ENCODE measurements at regions not wholly inside any gene's neighbourhood (a gene's known extent, or its start where the extent isn't known, plus 50 kb on each side); places are given as distances from the start of the nearest gene placed in this dataset.

DNA sequence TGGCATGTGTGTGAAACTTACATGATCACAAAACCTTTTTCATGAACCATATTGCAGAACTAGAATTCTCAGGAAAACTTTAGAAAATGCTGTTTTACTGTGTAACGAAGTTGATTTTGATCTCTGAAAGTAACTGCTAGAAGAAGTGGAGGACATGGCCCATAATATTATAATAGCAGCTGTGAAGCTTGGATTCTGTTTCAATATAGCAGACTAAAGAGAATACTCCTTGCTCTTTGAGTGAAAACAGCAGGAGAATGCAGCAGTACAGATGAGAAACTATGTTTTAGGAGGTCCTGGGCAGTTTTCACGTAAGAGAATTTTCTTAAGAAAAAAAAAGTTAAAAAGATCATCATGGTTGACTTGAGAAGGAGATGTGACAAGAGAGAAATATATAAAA lies 76.7 kb upstream of the POU2AF2 start:
- TF ChIP-seq, protein P1, sequence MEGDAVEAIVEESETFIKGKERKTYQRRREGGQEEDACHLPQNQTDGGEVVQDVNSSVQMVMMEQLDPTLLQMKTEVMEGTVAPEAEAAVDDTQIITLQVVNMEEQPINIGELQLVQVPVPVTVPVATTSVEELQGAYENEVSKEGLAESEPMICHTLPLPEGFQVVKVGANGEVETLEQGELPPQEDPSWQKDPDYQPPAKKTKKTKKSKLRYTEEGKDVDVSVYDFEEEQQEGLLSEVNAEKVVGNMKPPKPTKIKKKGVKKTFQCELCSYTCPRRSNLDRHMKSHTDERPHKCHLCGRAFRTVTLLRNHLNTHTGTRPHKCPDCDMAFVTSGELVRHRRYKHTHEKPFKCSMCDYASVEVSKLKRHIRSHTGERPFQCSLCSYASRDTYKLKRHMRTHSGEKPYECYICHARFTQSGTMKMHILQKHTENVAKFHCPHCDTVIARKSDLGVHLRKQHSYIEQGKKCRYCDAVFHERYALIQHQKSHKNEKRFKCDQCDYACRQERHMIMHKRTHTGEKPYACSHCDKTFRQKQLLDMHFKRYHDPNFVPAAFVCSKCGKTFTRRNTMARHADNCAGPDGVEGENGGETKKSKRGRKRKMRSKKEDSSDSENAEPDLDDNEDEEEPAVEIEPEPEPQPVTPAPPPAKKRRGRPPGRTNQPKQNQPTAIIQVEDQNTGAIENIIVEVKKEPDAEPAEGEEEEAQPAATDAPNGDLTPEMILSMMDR (IDR thresholded peaks at IDR 0.05), result no peak
- TF ChIP-seq POLR2A (IDR thresholded peaks at IDR 0.05), result no peak
